ENCODE measurements at regions not wholly inside any gene's neighbourhood (a gene's known extent, or its start where the extent isn't known, plus 50 kb on each side); places are given as distances from the start of the nearest gene placed in this dataset.

DNA sequence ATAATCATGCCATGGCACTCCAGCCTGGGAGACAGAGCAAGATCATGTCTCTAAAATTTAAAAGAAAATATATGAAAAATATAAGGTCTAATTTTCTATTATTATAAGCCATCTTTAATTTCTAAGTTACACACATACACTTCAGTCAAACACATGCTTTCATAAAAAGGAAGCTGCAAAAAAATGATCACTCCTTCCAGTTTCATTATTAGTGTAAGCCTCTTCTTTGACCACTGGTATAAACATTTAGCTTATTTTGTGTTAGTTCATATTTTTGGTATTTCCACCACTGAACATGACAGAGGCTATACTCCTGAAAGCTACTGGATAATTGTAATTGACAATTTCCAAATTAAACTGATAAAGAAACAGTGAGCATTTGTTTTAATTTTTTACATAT, 163.3 kb upstream of the USP38 start:
- intact Hi-C loops (cut with DNase I): no loop called here
- Histone ChIP-seq H3K27me3 (no peaks in the 10 kb centered on the region), H3K36me3 (no peaks in the 10 kb centered on the region), H3K27ac (replicated peaks in 1 of 4) (no peak overlapping the region), H3K4me1 (peaks cover 0 to 11% (median 6%) of the 10 kb centered on the region in 4 donors), H3K4me3 (no peak overlapping the region), H3K9me3 (peaks cover 0 to 9% (median 0%) of the 10 kb centered on the region in 4 donors)
- TF ChIP-seq EP300 (IDR thresholded peaks at IDR 0.05): no peak
- TF ChIP-seq POLR2A (IDR thresholded peaks at IDR 0.05; ENCODE audit: low read depth): no peak
- no peak for TF ChIP-seq POLR2AphosphoS5 (IDR thresholded peaks at IDR 0.05)
- no peak for TF ChIP-seq CTCF (IDR thresholded peaks at IDR 0.05)
- DNase-seq (ENCODE audit: extremely low spot score): no peak

GRCh38 chr4:143023239-143023918, 161.3 kb upstream of the USP38 start:
- Histone ChIP-seq H3K36me3 (no peaks in the 10 kb centered on the region), H3K9me3 (peaks cover 0 to 9% (median 0%) of the 10 kb centered on the region in 4 donors), H3K27me3 (no peaks in the 10 kb centered on the region), H3K4me1 (peaks cover 0 to 17% (median 6%) of the 10 kb centered on the region in 4 donors), H3K27ac (replicated peaks in 1 of 4) (no peak overlapping the region), H3K4me3 (no peak overlapping the region)
- intact Hi-C loops (cut with DNase I): no loop called here
- no peak for TF ChIP-seq EP300 (IDR thresholded peaks at IDR 0.05)
- TF ChIP-seq POLR2AphosphoS5 (IDR thresholded peaks at IDR 0.05): no peak
- no peak for DNase-seq (ENCODE audit: extremely low spot score)

DNA sequence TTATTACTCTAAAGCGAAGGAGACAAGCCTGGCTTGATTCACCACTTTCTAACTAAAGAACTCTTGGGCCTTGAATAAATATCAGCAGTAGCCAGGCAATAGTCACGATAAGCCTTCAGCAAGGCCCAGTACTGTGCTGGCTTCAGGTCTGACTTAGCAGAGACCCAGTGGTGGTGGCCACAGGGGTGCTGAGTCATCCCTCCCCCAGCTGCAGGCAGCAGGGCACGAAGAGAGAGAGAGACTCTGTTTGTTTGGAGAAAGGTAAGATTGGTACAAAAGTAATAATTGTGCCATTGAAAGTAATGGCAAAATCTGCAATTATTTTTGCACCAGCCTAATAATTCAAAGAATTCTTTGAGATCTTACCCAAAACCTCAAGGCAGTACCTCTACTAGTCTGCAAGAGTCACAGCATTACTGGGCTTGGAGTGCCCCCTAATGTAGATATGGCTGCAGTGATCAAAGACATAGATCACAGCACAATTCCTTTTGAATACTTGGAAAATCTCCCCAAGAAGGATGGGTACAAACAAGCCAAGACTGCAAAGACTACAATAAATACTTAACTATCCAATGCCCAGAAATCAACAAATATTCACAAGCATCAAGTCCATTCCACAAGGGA, 159.5 kb upstream of the USP38 start:
- intact Hi-C loops (cut with DNase I): loop anchor here (5.0 kb wide), 1 partner anchor 143 kb away; no protein-coding TSS in a partner anchor
- Histone ChIP-seq H3K9me3 (peaks cover 0 to 8% (median 3%) of the 10 kb centered on the region in 4 donors), H3K4me3 (no peak overlapping the region), H3K27me3 (no peaks in the 10 kb centered on the region), H3K27ac (replicated peaks in 1 of 4) (no peak overlapping the region), H3K4me1 (peaks cover 0 to 17% (median 6%) of the 10 kb centered on the region in 4 donors), H3K36me3 (no peaks in the 10 kb centered on the region)
- no peak for DNase-seq (ENCODE audit: extremely low spot score)
- TF ChIP-seq POLR2AphosphoS5 (IDR thresholded peaks at IDR 0.05) (no peak), CTCF (IDR thresholded peaks at IDR 0.05) (peak; percentile 35 to 60 (median 53)), POLR2A (IDR thresholded peaks at IDR 0.05; ENCODE audit: low read depth) (no peak)
- WGBS: 66% methylated on average over 3 of the region's 3 CpGs

DNA sequence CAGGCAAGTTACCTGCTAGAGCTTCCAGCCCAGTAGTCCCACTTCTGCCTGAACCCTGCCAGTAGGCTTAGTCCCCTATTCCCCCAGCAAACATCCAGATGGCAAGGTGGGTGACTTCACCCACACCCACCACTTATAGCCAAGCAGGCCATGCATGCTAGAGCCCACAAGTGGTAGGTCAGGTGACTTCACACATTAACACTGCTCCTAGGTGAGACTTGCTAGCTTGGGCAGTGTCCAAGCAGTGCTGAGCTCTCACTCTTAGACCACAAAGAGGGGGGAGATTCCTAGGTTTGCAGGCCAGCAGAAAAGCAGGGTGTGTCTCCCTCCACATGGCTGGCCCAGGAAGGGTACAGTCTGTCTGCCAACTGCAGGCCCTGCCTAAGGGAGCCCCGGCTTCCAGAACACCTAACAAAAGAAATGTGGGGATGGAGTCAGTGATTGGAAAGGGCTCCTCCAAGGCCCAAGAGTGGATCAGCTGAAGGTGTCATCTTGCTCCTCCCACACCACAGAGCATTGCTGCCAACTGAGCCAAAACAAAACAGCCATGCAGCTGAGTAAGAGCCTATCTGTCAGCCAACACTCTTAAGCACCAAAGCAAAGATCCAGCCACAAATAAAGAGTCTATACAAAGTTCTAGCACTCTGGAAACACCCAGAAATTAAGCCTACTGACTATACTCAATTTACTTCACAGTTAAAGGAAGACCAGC, 158.1 kb upstream of the USP38 start:
- Histone ChIP-seq H3K4me3 (no peak overlapping the region), H3K4me1 (peaks cover 0 to 12% (median 3%) of the 10 kb centered on the region in 4 donors), H3K36me3 (no peaks in the 10 kb centered on the region), H3K9me3 (peaks cover 0 to 8% (median 3%) of the 10 kb centered on the region in 4 donors), H3K27me3 (no peaks in the 10 kb centered on the region), H3K27ac (replicated peaks in 1 of 4) (no peak overlapping the region)
- WGBS: 75% methylated on average over 1 of the region's 1 CpG
- intact Hi-C loops (cut with DNase I): loop anchor here (5.0 kb wide), 1 partner anchor 144 kb away; no protein-coding TSS in a partner anchor
- DNase-seq (ENCODE audit: extremely low spot score): no peak
- TF ChIP-seq EP300 (IDR thresholded peaks at IDR 0.05) (no peak), POLR2AphosphoS5 (IDR thresholded peaks at IDR 0.05) (no peak), CTCF (IDR thresholded peaks at IDR 0.05) (no peak), POLR2A (IDR thresholded peaks at IDR 0.05; ENCODE audit: low read depth) (no peak)

GRCh38 chr4:143035661-143036060, 149.1 kb upstream of the USP38 start:
- Histone ChIP-seq H3K4me3 (no peak overlapping the region), H3K27me3 (no peaks in the 10 kb centered on the region), H3K4me1 (no peaks in the 10 kb centered on the region), H3K27ac (replicated peaks in 1 of 4) (no peak overlapping the region), H3K9me3 (no peaks in the 10 kb centered on the region), H3K36me3 (no peaks in the 10 kb centered on the region)
- intact Hi-C loops (cut with DNase I): no loop called here
- 92% methylated on average over 1 of the region's 1 CpG for WGBS
- TF ChIP-seq POLR2AphosphoS5 (IDR thresholded peaks at IDR 0.05): no peak
- TF ChIP-seq EP300 (IDR thresholded peaks at IDR 0.05): no peak
- TF ChIP-seq CTCF (IDR thresholded peaks at IDR 0.05): no peak
- no peak for TF ChIP-seq POLR2A (IDR thresholded peaks at IDR 0.05; ENCODE audit: low read depth)
- no peak for DNase-seq (ENCODE audit: extremely low spot score)
